ENCODE measurements at regions not wholly inside any gene's neighbourhood (a gene's known extent, or its start where the extent isn't known, plus 50 kb on each side); places are given as distances from the start of the nearest gene placed in this dataset.
"Not testable (repeated sequence)": the region's sequence is repeated elsewhere in the genome, so short reads cannot be mapped to it uniquely, and the experiment has no call there.

- DNase-seq: no peak
These were observed 581.1 kb upstream of the CITED2 start for GRCh38 chr6:139955366-139956155.

DNA sequence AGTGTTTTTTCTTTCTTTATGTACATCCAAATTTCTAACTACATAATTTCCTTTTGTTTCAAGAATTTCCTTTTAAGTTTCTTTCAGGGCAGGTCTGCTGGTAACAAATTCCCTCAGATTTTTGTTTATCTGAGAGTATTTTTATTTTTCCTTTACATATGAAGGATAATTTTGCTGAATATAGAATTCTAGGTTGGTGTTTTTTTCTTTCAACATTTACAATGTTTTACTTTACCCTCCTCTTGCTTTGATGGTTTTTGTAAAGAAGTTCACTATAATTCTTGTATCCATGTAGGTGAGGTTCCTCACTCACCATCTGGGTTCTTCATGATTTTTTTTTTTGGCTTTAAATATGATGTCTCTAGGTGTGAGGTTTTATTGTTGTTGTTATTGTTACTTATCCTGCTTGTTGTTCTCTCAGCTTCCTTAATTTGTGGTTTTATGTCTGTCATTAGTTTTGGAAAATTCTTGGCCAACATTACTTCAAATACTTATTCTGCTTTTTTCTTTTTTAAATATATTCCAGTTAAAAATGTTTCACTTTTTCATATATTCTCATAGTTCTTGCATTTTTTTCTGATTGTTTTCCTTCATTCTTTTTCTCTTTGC is 580.1 kb upstream of the CITED2 start:
- no peak for DNase-seq

GRCh38 chr6:139953780-139954179 is 579.3 kb upstream of the CITED2 start:
- DNase-seq: not testable (repeated sequence)

DNA sequence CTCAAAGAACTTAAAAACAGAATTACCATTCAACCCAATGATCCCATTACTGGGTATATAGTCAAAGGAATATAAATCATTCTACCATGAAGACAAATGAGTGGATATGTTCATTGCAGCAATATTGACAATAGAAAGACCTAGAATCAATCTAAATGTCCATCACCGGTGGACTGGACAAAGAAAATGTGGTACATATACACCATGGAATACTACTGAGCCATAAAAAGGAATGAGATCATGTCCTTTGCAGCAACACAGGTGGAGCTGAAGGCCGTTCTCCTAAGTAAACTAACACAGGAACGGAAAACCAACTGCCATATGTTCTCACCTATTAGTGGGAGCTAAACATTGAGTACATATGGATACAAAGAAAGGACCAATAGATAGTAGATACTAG is 576.7 kb upstream of the CITED2 start:
- no peak for DNase-seq

DNA sequence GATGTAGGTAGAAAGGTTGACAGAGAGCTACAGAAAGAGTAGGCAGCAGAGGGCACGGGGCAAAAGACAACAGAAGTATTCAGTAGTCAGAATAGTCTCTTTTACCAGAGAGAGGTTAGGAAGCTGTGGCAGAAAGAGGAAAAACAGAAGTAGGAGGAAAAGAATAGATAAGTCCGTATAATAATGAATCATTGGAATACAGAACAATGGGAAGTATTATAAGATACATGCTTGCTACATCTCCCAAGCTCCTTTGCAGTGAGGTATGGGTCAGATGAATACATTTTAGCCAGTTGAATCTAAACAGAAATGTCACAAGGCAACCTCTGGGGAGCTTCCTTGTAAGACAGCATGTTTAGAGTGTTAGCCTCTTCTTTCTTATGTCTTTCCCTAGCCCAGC is 570.5 kb upstream of the CITED2 start:
- no peak for DNase-seq

- DNase-seq: peak; percentile 22
These were observed 569.7 kb upstream of the CITED2 start for GRCh38 chr6:139944131-139944530.

- no peak for DNase-seq
These were observed 568.9 kb upstream of the CITED2 start for GRCh38 chr6:139943391-139943790.

GRCh38 chr6:139942331-139942730 is 567.9 kb upstream of the CITED2 start:
- no peak for DNase-seq

DNA sequence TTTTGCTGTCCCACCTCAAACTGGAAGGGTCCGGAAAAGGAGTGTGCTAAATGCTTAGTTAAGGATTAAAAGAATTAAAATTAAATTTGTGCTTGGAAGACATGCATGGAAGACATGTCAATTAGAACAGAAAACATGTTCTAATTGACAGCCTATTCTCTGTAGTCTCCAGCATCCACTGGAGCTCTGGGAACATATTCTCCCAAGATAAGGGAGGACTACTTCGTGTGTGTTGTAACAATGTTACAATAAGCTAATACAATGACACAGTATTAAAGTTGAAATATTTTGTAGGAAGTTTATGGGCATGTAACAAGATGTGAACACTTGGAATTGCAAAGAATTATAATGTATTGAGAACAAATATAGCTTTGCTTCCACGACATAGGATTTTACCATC is 567.4 kb upstream of the CITED2 start:
- no peak for DNase-seq

GRCh38 chr6:139940741-139941729 is 566.6 kb upstream of the CITED2 start:
- DNase-seq: no peak

DNA sequence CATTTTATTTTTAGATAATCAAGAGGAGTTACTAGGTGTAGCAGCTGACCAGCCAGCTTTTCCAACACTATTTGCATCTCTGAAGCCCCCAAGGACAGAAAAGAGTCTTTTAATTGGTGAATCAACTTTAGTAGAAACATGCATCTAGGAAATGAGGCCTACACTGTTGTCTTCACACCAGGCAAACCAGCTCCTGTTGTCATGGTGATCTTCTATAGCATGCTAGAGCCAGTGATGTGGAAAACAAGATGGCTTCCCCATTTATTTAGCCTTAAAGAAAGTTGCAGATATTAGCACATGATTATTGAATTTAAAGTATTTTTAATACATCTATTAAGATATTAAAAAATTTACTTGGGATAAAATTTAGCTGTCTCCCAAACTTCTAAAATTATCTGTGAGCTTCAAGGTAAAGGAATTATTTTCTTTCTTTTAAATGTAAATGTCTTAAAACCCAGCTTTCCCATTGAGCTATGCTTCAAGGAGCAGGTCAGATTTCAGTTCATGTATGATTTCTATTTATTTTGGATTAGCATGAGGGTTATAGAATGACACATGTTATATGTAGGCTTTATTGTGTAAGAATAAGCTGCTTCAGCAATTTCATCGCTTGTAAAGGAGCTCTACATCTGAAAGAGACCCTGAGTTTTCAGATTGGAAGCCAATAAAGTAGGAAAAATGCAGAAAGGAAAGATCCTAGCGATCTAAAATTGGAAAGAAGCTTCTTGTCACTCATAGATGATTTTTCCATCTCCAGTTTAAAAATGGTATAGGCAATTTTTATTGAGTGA is 564.9 kb upstream of the CITED2 start:
- no peak for DNase-seq

DNA sequence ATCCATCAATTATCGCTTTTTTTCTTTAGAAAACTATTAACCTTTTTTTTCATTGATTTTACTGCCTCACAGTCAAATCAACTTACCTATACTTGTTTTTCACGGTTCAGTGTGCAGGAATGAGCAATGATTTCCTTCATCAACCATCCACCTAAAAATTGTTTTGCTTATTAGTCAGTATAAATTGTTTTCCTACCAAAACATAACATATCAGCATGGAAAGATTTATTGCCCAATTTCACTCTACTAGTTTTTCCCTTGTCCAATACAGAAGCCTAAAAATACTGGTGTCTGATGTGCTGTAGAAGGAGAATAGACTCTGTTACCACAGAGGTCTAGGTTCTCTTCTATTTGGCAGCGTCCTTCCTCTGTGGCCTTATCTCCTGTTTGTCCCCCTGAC is 558.2 kb upstream of the CITED2 start:
- DNase-seq: no peak

- no peak for DNase-seq
These were observed 557.3 kb upstream of the CITED2 start for GRCh38 chr6:139931747-139932146.

- DNase-seq: no peak
These were observed 553.4 kb upstream of the CITED2 start for GRCh38 chr6:139927742-139928305.

GRCh38 chr6:139927236-139927635 is 552.8 kb upstream of the CITED2 start:
- no peak for DNase-seq

DNA sequence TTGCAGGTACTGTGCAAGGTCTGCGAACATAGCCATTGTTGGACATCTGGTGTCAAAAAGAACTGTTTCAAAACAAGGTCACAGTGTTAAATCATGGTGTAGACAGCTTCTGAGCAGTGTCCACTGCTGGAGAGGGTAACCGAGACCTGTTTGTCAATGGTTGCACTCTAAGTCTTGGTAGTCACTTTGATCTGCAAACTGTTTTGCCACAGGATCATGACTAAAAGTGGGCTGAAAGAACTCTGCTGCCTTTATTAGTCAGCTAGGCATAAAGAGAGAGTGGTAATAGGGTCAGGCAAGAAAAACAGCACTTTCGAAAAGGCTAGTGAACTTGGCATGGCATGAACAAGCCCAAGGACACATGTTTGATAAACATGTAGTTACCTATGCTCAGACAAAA is 552.3 kb upstream of the CITED2 start:
- no peak for DNase-seq

GRCh38 chr6:139925894-139926641 is 551.6 kb upstream of the CITED2 start:
- DNase-seq: no peak

DNA sequence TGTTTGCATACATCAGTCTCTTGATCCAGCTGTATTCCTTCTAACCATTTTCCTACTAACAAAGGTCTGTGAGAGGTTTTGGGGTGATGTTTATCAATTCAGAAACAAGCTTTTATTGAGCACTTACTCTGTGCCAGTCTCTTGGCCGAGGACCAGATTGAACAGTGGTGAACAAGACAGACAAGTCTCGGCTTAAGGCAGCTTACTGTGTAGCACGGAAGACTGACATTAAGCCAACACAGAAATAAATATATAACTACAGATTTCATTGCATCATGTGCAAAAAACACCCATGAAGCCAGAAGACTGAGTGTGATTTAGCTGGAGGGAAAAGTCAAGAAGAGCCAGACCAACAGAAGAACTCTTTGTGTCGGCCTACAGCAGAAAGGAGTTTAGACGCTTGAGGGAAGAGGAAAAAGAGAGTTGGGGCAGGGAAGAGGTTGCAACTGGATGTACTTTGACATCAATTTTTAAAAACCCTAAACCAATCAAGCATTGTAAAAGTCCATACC is 549.6 kb upstream of the CITED2 start:
- DNase-seq: no peak

GRCh38 chr6:139922236-139922635 is 547.8 kb upstream of the CITED2 start:
- DNase-seq: no peak

DNA sequence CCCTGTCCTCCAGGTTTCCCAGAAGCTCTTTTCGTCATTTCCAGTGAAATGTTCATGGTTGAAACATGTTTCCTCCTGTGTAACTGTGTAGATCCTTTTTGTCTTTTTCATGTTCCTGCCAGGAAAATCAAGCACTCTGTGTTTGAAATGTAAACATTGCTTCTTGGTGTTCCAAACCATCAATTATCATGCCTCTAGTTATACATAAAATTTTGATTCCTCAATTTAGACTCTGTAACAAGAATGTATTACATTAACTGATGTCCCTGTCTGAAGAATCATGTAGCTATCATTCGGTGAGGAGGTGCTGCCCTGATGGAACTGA is 546.3 kb upstream of the CITED2 start:
- no peak for DNase-seq

GRCh38 chr6:139920027-139920775 is 545.8 kb upstream of the CITED2 start:
- DNase-seq: no peak
